H9 (cell line): ENCODE measurements at regions not wholly inside any gene's neighbourhood (a gene's known extent, or its start where the extent isn't known, plus 50 kb on each side); places are given as distances from the start of the nearest gene placed in this dataset.

ENCODE experiments used
- DNase-seq: peaks from one replicate; pipeline ENCODE4 v3.0.0-alpha.2; 2017
- H2AFZ ChIP-seq: one replicate; pipeline ENCODE4 v1.6.1; 2013; ENCODE audit warnings: mild to moderate bottlenecking, low read length, control low read depth, moderate library complexity
- H2AK5ac ChIP-seq: 2 replicates; pipeline ENCODE4 v1.6.1; 2013; ENCODE audit warnings: low read length, control low read depth, mixed read lengths; ENCODE audit not compliant: insufficient read length
- H2BK120ac ChIP-seq: one replicate; pipeline ENCODE4 v1.6.1; 2013; ENCODE audit warnings: low read depth, mild to moderate bottlenecking, low read length, control low read depth, inconsistent platforms; ENCODE audit not compliant: poor library complexity, severe bottlenecking
- H2BK12ac ChIP-seq: 2 replicates; pipeline ENCODE4 v1.6.1; 2013; ENCODE audit warnings: low read length, control low read depth, mixed read lengths, low read depth; ENCODE audit not compliant: insufficient read length
- H2BK15ac ChIP-seq: 2 replicates; pipeline ENCODE4 v1.6.1; 2013; ENCODE audit warnings: low read depth, low read length, control low read depth
- H2BK20ac ChIP-seq: one replicate; pipeline ENCODE4 v1.6.1; 2013; ENCODE audit warnings: low read depth, mild to moderate bottlenecking, low read length, control low read depth, inconsistent platforms; ENCODE audit not compliant: poor library complexity, severe bottlenecking
- H2BK5ac ChIP-seq: 2 replicates; pipeline ENCODE4 v1.6.1; 2013; ENCODE audit warnings: low read length, control low read depth, mixed read lengths; ENCODE audit not compliant: insufficient read length
- H3K14ac ChIP-seq: 2 replicates; pipeline ENCODE4 v1.6.1; 2013; ENCODE audit warnings: low read length, control low read depth; ENCODE audit not compliant: insufficient read depth
- H3K18ac ChIP-seq: 2 replicates; pipeline ENCODE4 v1.6.1; 2013; ENCODE audit warnings: low read depth, mild to moderate bottlenecking, mixed read lengths, low read length, control low read depth; ENCODE audit not compliant: insufficient read length
- H3K23ac ChIP-seq: 2 replicates; pipeline ENCODE4 v1.6.1; 2013; ENCODE audit warnings: low read length, control low read depth, mixed read lengths, low read depth; ENCODE audit not compliant: insufficient read length
- H3K23me2 ChIP-seq: 2 replicates; pipeline ENCODE4 v1.6.1; 2013; ENCODE audit warnings: low read depth, mild to moderate bottlenecking, mixed read lengths, low read length, control low read depth; ENCODE audit not compliant: insufficient read length, poor library complexity, severe bottlenecking
- H3K27ac ChIP-seq: 2 replicates; pipeline ENCODE4 v1.5.1; 2013; ENCODE audit warnings: low read length, control low read depth, mixed read lengths, low read depth; ENCODE audit not compliant: insufficient read length
- H3K27me3 ChIP-seq: 2 replicates; pipeline ENCODE4 v1.6.1; 2013; ENCODE audit warnings: low read length, control low read depth, inconsistent platforms; ENCODE audit not compliant: insufficient read depth
- H3K4ac ChIP-seq: 2 replicates; pipeline ENCODE4 v1.6.1; 2013; ENCODE audit warnings: low read depth, mild to moderate bottlenecking, control low read depth, inconsistent platforms, low read length, moderate library complexity
- H3K4me1 ChIP-seq: 2 replicates; pipeline ENCODE4 v1.6.1; 2013; ENCODE audit warnings: low read length, control low read depth, inconsistent platforms; ENCODE audit not compliant: insufficient read depth
- H3K4me2 ChIP-seq: 2 replicates; pipeline ENCODE4 v1.6.1; 2013; ENCODE audit warnings: low read length, control low read depth, mixed read lengths; ENCODE audit not compliant: insufficient read length, insufficient read depth
- H3K56ac ChIP-seq: 2 replicates; pipeline ENCODE4 v1.6.1; 2013; ENCODE audit warnings: low read depth, mild to moderate bottlenecking, mixed read lengths, low read length, control low read depth; ENCODE audit not compliant: insufficient read length
- H3K79me1 ChIP-seq: 2 replicates; pipeline ENCODE4 v1.6.1; 2013; ENCODE audit warnings: low read depth, mild to moderate bottlenecking, moderate library complexity, low read length, control low read depth, inconsistent platforms; ENCODE audit not compliant: insufficient read depth, poor library complexity, severe bottlenecking
- H3K79me2 ChIP-seq: 2 replicates; pipeline ENCODE4 v1.6.1; 2013; ENCODE audit warnings: low read length, control low read depth, inconsistent platforms; ENCODE audit not compliant: insufficient read depth
- H3K9ac ChIP-seq: 2 replicates; pipeline ENCODE4 v1.6.1; 2013; ENCODE audit warnings: low read length, control low read depth, mixed read lengths; ENCODE audit not compliant: insufficient read length; ENCODE audit errors: extremely low read depth
- H3K9me3 ChIP-seq: one replicate; pipeline ENCODE4 v1.6.1; 2013; ENCODE audit warnings: low read depth, low read length, inconsistent platforms; ENCODE audit not compliant: control insufficient read depth
- H3T11ph ChIP-seq: one replicate; pipeline ENCODE4 v1.6.1; 2013; ENCODE audit warnings: mild to moderate bottlenecking, low read length, control low read depth, inconsistent platforms
- H4K20me1 ChIP-seq: one replicate; pipeline ENCODE4 v1.6.1; 2013; ENCODE audit not compliant: control insufficient read depth, insufficient read length, insufficient read depth
- H4K5ac ChIP-seq: 2 replicates; pipeline ENCODE4 v1.6.1; 2013; ENCODE audit warnings: low read depth, mild to moderate bottlenecking, mixed read lengths, low read length, control low read depth; ENCODE audit not compliant: insufficient read length
- H4K8ac ChIP-seq: replicated peaks from 2 replicates; pipeline ENCODE4 v1.6.1; 2013; ENCODE audit warnings: low read length, control low read depth, mixed read lengths, low read depth; ENCODE audit not compliant: insufficient read length
- H4K91ac ChIP-seq: 2 replicates; pipeline ENCODE4 v1.6.1; 2013; ENCODE audit warnings: low read depth, mild to moderate bottlenecking, moderate library complexity, mixed read lengths, low read length, control low read depth; ENCODE audit not compliant: insufficient read length
- H3K27ac Mint-ChIP-seq, 3 experiments: 2 replicates in 2 of 3; 3 replicates in 1 of 3; pipeline ENCODE4 v1.8.0; 2020 to 2021; ENCODE audit warnings: mixed read lengths in 3 of 3, mild to moderate bottlenecking in 1 of 3, moderate library complexity in 1 of 3
- H3K27me3 Mint-ChIP-seq: 2 replicates; pipeline ENCODE4 v1.8.0; 2021; ENCODE audit warnings: low read depth, mild to moderate bottlenecking, moderate library complexity, mixed read lengths
- H3K36me3 Mint-ChIP-seq, 3 experiments: 2 replicates in 2 of 3; 3 replicates in 1 of 3; pipeline ENCODE4 v1.8.0; 2020 to 2021; ENCODE audit warnings: low read depth in 3 of 3, mixed read lengths in 3 of 3; ENCODE audit not compliant: insufficient read depth in 1 of 3
- H3K4me1 Mint-ChIP-seq, 2 experiments: 2 replicates each; pipeline ENCODE4 v1.8.0; 2020; ENCODE audit warnings: mixed read lengths in 2 of 2
- H3K4me3 Mint-ChIP-seq, 2 experiments: 2 replicates in 1 of 2; 3 replicates in 1 of 2; pipeline ENCODE4 v1.8.0; 2020 to 2021; ENCODE audit warnings: mild to moderate bottlenecking in 2 of 2, mixed read lengths in 2 of 2, moderate library complexity in 1 of 2
- H3K9me3 Mint-ChIP-seq, 2 experiments: 2 replicates in 1 of 2; 3 replicates in 1 of 2; pipeline ENCODE4 v1.8.0; 2020; ENCODE audit warnings: mild to moderate bottlenecking in 2 of 2, mixed read lengths in 2 of 2, moderate library complexity in 1 of 2
- WGBS: extraction: QIAGEN DNeasy Blood & Tissue Kit; methylation state at CpG from one replicate; pipeline ENCODE4 v1.1.7; 2013; ENCODE audit warnings: missing lambda C conversion rate, low lambda C conversion rate, mixed read lengths; ENCODE audit not compliant: insufficient read length; ENCODE audit errors: extremely low coverage; 5-methylcytosine and 5-hydroxymethylcytosine counted together
- TF ChIP-seq, protein P1 (sequence below): fragments of 200-600 bp; sonication (generic); conservative IDR thresholded peaks from 3 replicates; pipeline ENCODE4 v1.8.0; 2021; ENCODE audit warnings: antibody characterized with exemption, mild to moderate bottlenecking

DNA sequence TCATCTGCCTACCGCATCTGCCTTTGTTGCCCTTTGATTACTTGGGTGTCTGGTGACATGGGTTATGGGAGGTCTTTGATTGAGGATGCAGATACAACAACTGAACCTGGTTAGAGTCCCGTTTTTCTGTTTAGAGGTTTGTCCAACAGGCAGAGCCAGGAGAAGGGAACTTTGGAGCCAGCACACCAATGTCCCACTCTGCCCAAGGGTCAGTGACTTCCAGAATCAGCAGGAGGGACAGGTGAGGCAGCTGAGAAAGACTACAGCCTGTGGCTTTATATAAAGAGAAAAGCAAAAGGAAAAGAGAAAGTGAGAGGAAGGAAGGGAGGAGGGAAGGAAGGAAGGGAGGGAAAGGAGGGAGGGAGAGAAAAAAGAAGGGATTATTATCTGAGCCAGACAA, 101.5 kb upstream of the ZNF644 start:
- H3K23me2 ChIP-seq, result no peaks in the 10 kb centered on the region
- H2BK12ac ChIP-seq, result no peak overlapping the region
- H3K9me3 ChIP-seq, result no peaks in the 10 kb centered on the region
- peaks cover 54 to 59% of the 10 kb centered on the region in 2 experiments for H3K4me1 Mint-ChIP-seq
- no peak overlapping the region for H4K91ac ChIP-seq
- H3K36me3 Mint-ChIP-seq, result no peaks in the 10 kb centered on the region; a peak in 1 of 7 replicates
- peak overlapping the region; percentile 36 for H3K4me2 ChIP-seq
- peak overlapping the region; percentile 79 for H3K27ac ChIP-seq
- no peaks in the 10 kb centered on the region for H3K27me3 ChIP-seq
- no peak overlapping the region for H3K4ac ChIP-seq
- 0 out of 2 replicates have a peak overlapping the region, but pooled peaks have one; percentile 15 for H3K14ac ChIP-seq
- H2AK5ac ChIP-seq, result no peak overlapping the region
- H2BK20ac ChIP-seq, result no peak overlapping the region
- WGBS, result no CpG with 5 or more reads among the region's 2 CpGs
- H3K23ac ChIP-seq, result no peak overlapping the region
- H4K5ac ChIP-seq, result no peak overlapping the region
- no peaks in the 10 kb centered on the region for H4K20me1 ChIP-seq
- peak overlapping the region; percentile 37 for H3K18ac ChIP-seq
- no peak for DNase-seq
- H2BK120ac ChIP-seq, result peak overlapping the region; percentile 44
- H3K9me3 Mint-ChIP-seq, result no peaks in the 10 kb centered on the region
- TF ChIP-seq, protein P1, sequence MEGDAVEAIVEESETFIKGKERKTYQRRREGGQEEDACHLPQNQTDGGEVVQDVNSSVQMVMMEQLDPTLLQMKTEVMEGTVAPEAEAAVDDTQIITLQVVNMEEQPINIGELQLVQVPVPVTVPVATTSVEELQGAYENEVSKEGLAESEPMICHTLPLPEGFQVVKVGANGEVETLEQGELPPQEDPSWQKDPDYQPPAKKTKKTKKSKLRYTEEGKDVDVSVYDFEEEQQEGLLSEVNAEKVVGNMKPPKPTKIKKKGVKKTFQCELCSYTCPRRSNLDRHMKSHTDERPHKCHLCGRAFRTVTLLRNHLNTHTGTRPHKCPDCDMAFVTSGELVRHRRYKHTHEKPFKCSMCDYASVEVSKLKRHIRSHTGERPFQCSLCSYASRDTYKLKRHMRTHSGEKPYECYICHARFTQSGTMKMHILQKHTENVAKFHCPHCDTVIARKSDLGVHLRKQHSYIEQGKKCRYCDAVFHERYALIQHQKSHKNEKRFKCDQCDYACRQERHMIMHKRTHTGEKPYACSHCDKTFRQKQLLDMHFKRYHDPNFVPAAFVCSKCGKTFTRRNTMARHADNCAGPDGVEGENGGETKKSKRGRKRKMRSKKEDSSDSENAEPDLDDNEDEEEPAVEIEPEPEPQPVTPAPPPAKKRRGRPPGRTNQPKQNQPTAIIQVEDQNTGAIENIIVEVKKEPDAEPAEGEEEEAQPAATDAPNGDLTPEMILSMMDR, result no peak
- H3K79me2 ChIP-seq, result no peaks in the 10 kb centered on the region
- H3K27me3 Mint-ChIP-seq, result no peaks in the 10 kb centered on the region
- H3K56ac ChIP-seq, result no peak overlapping the region
- H2AFZ ChIP-seq, result no peak overlapping the region
- no peak overlapping the region for H4K8ac ChIP-seq
- H3K27ac Mint-ChIP-seq, result peak overlapping the region; percentile 93 to 100 (median 97)
- H2BK15ac ChIP-seq, result no peak overlapping the region
- peaks cover 25% of the 10 kb centered on the region for H3K4me1 ChIP-seq
- H3K9ac ChIP-seq, result no peak overlapping the region
- no peak overlapping the region for H2BK5ac ChIP-seq
- 0 out of 5 replicates have a peak overlapping the region, but pooled peaks of 1 of the 2 experiments have one; percentile 9 for H3K4me3 Mint-ChIP-seq
- H3T11ph ChIP-seq, result no peak overlapping the region
- H3K79me1 ChIP-seq, result no peaks in the 10 kb centered on the region
